HG02973 (cell line): ENCODE measurements at regions not wholly inside any gene's neighbourhood (a gene's known extent, or its start where the extent isn't known, plus 50 kb on each side); places are given as distances from the start of the nearest gene placed in this dataset.

Experiments
- ATAC-seq: cut with Tn5 transposase; IDR thresholded peaks from one replicate; pipeline ENCODE4 v1.9.1; 2021; ENCODE audit warnings: moderate library complexity; ENCODE audit not compliant: unreplicated experiment

GRCh38 chr2:489084-489483, 188.1 kb downstream of the TMEM18 start:
- no peak for ATAC-seq

GRCh38 chr2:487186-488079, 189.8 kb downstream of the TMEM18 start:
- ATAC-seq, result no peak

GRCh38 chr2:486371-486770, 190.8 kb downstream of the TMEM18 start:
- no peak for ATAC-seq

- ATAC-seq, result no peak
Observed at GRCh38 chr2:481388-481787, 193.5 kb upstream of the ALKAL2 start.

GRCh38 chr2:479490-480176, 191.7 kb upstream of the ALKAL2 start:
- no peak for ATAC-seq

GRCh38 chr2:479031-479430, 191.1 kb upstream of the ALKAL2 start:
- no peak for ATAC-seq

- ATAC-seq, result no peak
Observed at GRCh38 chr2:471560-471959, 183.7 kb upstream of the ALKAL2 start.

- ATAC-seq, result no peak
Observed at GRCh38 chr2:469514-469913, 181.6 kb upstream of the ALKAL2 start.

- no peak for ATAC-seq
Observed at GRCh38 chr2:468648-469336, 180.9 kb upstream of the ALKAL2 start.

GRCh38 chr2:467892-468647, 180.2 kb upstream of the ALKAL2 start:
- no peak for ATAC-seq

- ATAC-seq, result no peak
Observed at GRCh38 chr2:467543-467891, 179.6 kb upstream of the ALKAL2 start.

GRCh38 chr2:467101-467500, 179.2 kb upstream of the ALKAL2 start:
- ATAC-seq, result no peak

- ATAC-seq, result no peak
Observed at GRCh38 chr2:464562-465309, 176.8 kb upstream of the ALKAL2 start.

- ATAC-seq, result no peak
Observed at GRCh38 chr2:460861-461260, 173.0 kb upstream of the ALKAL2 start.

- ATAC-seq, result no peak
Observed at GRCh38 chr2:459931-460330, 172.0 kb upstream of the ALKAL2 start.

GRCh38 chr2:458425-458815, 170.5 kb upstream of the ALKAL2 start:
- no peak for ATAC-seq

- ATAC-seq, result no peak
Observed at GRCh38 chr2:457792-458424, 170.0 kb upstream of the ALKAL2 start.

- ATAC-seq, result no peak
Observed at GRCh38 chr2:457262-457661, 169.4 kb upstream of the ALKAL2 start.

GRCh38 chr2:455913-456312, 168.0 kb upstream of the ALKAL2 start:
- no peak for ATAC-seq
